Activated CD8-positive, alpha-beta memory T cell treated with anti-CD3 and anti-CD28 coated beads, Interleukin-2, amount 50 U/mL, for 1 hour (primary cell): ENCODE measurements at regions not wholly inside any gene's neighbourhood (a gene's known extent, or its start where the extent isn't known, plus 50 kb on each side); places are given as distances from the start of the nearest gene placed in this dataset.
"Not testable (repeated sequence)": the region's sequence is repeated elsewhere in the genome, so short reads cannot be mapped to it uniquely, and the experiment has no call there.

ENCODE experiments used
- DNase-seq: peaks from one replicate; pipeline ENCODE4 v3.0.0-alpha.2; 2020; ENCODE audit errors: extremely low read depth

DNA sequence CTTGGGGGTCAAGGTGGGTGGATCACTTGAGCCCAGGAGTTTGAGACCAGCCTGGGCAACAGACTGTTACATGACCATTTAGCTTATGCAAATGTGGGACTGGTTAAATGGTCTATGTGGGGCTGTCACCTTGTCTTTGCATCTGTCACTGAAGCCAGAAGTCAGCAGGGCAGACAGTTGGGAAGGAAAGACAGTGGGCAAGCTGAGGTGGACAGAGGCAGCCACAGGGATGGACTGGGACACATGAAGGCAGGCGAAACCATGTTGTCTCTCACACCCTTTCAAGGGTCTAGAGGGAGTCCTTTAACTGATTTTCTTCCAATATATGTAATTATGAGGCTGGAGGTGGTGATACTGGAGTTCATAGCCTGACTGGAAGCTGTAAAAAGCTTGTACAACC is 426.4 kb downstream of the TMEM121 start:
- DNase-seq, result no peak

GRCh38 chr14:105961625-105962024 is 435.2 kb downstream of the TMEM121 start:
- not testable (repeated sequence) for DNase-seq

DNA sequence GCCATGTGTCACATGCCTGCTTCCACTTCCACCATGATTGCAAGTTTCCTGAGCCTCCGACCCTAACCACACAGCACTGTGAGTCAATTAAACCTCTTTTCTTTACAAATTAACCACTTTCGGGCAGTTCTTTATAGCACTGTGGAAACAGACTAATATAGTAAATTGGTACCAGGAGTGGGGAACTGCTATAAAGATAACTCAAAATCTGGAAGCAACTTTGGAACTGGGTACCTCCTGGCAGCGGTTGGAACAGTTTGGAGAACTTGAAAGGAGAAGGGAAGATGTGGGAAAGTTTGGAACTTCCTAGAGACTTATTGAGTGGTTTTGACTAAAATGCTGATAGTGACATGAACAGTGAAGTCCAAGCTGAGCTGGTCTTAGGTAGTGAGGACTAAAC is 436.1 kb downstream of the TMEM121 start:
- DNase-seq, result no peak

DNA sequence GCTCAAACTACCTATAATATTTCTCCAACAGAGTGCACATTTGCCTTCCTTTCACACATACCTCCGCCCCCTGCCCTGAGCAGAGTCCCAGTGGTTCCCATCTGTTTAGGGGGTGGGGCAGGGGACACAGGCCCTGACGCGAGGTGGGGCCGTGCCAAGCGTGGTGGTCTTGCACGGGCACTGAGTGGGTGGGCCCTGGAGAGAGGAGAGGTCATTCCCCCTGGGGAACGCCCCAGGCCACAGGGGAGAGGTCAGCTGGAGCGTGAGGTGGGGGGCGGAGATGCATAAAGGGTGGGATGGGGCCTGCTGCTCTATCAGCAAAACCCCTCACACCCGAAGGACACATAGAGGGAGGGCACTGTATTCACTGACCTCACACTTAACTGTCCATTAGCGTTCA is 441.9 kb downstream of the TMEM121 start:
- no peak for DNase-seq

DNA sequence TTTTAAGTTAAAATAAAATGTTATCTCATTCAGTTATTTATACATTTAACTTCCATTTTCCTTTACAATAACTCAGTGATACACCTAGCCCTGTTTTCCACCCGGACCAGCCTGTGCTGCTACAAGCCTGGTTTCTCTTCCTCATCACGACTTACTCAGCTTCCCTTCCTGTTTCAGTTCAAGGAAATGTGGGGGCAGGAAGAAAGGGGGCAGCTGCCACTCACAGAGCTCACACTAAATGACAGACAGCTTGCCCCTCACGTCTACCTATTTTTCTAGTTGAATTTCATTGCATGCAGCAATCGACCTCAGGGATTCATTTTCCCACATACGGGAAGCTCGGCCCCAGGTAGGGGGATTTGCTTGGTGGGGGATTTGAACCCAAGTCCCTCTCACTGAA is 442.6 kb downstream of the TMEM121 start:
- not testable (repeated sequence) for DNase-seq

GRCh38 chr14:105970821-105971220 is 444.4 kb downstream of the TMEM121 start:
- DNase-seq, result not testable (repeated sequence)

DNA sequence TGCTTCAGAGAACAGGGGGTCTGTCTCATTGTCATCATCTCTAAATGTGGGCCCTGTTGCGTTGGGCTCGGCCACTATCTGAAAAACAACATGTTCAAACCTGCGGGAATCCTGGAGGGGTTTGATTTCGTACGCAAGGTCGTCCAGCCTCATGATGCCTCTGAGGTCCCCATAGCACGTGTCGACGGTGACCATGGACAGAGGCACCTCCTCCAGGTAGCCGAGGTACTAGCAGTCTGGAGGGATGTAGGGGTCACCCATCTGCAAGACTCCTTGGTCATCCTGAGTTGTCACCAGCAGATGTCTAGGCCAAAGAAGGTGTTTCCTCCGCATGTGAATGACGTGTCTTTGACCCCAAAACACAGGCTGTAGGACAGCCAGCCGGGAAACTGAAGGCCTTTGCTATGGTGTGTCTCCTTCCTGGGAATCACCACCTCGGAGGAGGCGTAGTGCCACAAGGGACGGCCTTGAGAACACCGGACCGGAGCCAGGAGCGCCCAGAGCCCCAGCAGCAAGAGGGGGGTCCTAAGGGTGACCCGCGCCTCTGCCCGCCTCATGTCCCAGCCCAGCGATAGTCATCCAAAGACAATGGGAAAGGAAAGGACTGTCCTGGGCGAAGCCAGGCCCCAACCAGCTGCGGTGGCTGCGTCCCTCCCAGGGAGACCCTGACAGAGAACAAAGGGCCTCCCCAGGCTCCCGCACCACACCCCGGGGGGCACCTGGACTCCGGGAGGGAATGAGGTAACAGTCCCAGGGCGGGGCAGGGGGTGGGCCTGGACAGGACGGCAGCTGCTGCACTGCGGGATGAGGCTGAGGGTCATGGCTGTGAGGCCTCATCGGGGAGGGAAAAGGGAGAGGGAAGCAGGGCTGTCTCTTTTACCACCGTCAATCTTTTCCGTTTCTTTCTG is 445.5 kb downstream of the TMEM121 start:
- no peak for DNase-seq

DNA sequence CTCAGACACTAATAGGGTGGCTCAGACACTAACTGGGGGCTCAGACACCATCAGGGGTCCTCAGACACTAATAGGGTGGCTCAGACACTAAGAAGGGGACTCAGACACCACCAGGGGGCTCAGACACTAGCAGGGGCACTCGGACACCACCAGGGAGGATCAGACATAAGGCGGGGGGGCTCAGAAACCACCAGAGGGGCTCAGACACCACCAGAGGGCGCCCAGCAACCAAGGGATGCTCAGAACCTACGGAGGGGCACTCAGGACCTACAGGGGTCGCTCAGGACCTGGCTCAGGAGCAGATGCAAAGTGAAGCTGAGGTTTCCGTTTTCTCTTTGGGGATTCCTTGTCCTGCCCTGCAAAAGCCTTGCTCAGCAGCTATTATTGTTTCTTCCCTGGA is 448.5 kb downstream of the TMEM121 start:
- peak; percentile 72 for DNase-seq

GRCh38 chr14:105978618-105979295 is 452.4 kb downstream of the TMEM121 start:
- DNase-seq, result no peak

- DNase-seq, result no peak
Observed at GRCh38 chr14:105979446-105979845, 453.1 kb downstream of the TMEM121 start.

- no peak for DNase-seq
Observed at GRCh38 chr14:105980224-105980623, 453.8 kb downstream of the TMEM121 start.

GRCh38 chr14:105981517-105982302 is 455.3 kb downstream of the TMEM121 start:
- peak; percentile 54 for DNase-seq

DNA sequence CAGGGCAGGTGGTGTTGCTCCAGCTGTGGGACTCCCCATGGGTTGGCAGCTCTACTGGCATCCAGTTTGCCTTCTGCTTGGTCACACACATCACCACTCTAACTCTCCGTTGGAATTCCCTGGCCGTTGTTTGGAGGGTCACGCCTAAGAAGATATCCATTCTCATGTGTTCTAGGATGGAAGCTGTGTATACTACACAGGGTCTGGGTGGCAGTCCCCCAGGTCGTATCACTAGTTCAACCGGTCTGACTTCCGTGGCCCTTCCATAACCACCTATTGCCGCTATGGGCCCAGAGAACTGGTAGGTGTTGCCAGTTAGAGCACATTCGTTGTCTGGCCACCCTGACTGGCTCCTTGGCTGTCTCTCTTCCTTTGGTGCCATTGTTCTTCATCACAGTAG is 456.3 kb downstream of the TMEM121 start:
- DNase-seq, result no peak

DNA sequence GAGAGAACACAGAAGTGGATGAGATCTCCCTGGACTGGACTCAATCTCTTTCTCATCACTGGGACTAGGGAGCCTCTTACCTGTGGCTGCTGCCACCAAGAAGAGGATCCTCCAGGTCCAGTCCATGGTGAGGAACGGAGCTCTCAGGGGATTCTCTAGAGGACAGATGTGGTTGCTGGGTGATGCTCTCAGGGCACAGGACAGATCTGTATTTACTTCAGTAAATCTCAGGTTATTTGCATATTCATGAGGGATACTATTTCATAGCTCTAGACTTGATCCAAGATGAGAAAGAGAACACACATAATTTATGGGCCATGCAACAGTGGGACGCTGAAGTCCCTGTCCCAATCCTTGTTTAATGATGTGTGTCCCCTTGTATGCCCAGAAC is 460.5 kb downstream of the TMEM121 start:
- DNase-seq, result no peak

GRCh38 chr14:105987563-105987962 is 461.2 kb downstream of the TMEM121 start:
- DNase-seq, result no peak

DNA sequence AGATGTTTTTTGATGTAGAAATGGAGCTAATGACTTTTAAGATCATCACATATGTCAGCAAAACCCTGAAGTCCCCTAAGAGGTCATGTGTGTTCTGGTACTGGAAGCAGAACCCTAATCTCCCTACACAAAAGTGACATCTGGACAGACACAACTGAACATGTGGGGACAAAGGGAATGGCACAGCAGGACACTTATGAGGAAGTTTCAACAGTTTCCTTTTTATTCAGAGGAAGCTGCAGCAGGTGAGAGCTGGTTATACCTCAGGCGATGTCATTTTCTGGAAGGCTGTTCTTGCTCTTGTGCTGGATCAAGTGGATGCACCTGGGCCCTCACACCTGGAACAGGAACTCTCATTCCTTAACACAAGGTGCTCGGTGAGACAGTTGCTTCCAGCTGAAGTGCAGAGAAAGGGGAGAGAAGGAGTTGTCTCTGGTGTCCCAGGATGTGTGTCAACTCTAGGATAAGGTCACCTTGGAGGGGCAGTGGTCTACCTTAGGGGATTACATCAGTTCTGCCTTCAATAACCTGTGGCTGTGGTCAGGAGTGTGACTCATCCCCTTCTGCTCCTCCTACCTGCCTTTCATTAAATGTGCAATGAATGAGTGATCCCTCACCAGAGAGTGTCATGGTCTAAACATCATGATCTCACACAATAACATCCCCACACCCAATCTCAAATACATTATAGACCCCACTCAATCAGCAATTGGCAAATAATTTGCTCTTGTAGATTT is 463.4 kb downstream of the TMEM121 start:
- DNase-seq, result no peak

- not testable (repeated sequence) for DNase-seq
Observed at GRCh38 chr14:105991677-105992076, 465.3 kb downstream of the TMEM121 start.

- no peak for DNase-seq
Observed at GRCh38 chr14:105993814-105994213, 467.4 kb downstream of the TMEM121 start.

DNA sequence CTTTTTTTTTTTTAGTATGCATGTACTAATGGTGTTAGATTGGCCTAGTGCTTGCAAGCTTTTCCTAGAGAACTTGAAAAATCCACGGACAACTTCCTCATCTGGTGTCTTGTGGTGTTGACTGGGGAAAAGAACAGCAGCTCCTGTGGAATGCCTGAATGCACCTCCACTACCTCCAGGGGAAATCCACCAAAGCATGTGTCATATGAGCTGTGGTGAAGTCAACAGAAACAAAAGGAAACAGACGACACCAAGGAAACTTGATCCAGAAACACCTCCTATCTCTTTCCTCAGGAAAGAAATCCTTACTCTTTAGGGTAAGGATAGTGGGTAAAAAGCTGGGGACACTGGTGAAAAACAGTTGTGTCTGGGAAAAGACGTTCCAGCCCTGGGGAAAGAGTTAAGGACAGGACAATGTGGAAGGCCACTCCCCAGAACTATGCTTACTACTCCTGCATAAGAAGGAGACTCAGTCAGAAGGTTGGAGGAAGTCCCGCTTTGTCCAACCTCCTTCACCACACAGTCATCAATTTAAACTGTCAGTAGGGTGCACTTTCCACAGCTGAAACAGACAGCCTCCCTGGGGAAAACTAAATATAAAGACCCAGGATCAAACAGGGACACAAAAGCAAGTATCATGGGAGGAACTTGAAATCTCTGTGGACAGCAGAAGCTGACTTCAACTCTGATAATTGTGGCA is 468.8 kb downstream of the TMEM121 start:
- not testable (repeated sequence) for DNase-seq

- not testable (repeated sequence) for DNase-seq
Observed at GRCh38 chr14:105998597-105998996, 472.2 kb downstream of the TMEM121 start.
